ENCODE measurements at regions not wholly inside any gene's neighbourhood (a gene's known extent, or its start where the extent isn't known, plus 50 kb on each side); places are given as distances from the start of the nearest gene placed in this dataset.

- TF ChIP-seq POLR2AphosphoS5 (IDR thresholded peaks at IDR 0.05; ENCODE audit: low read depth, low read length) (no peak), POLR2A (IDR thresholded peaks at IDR 0.05; ENCODE audit: low read depth, low read length) (no peak), TAF1 (IDR thresholded peaks at IDR 0.05; ENCODE audit: borderline replicate concordance, low read depth, low read length) (no peak)
Measured at GRCh38 chr1:55381983-55382382, 166.8 kb upstream of the USP24 start.
